Right lobe of liver (tissue), 4 donors: ENCODE measurements at regions not wholly inside any gene's neighbourhood (a gene's known extent, or its start where the extent isn't known, plus 50 kb on each side); places are given as distances from the start of the nearest gene placed in this dataset.

ENCODE experiments used
- POLR2A ChIP-seq: fragments of 450-650 bp; IDR thresholded peaks from one replicate; pipeline ENCODE4 v1.6.1; 2017; ENCODE audit warnings: antibody characterized with exemption, mild to moderate bottlenecking
- TF ChIP-seq, protein P1 (sequence below), 4 donors: fragments of 200-600 bp in 3 of 4; fragments of 450-650 bp in 1 of 4; IDR thresholded peaks; one replicate each; pipeline versions ENCODE4 v1.5.1 to v1.8.0; 2016 to 2022; ENCODE audit warnings: antibody characterized with exemption in 4 of 4, mild to moderate bottlenecking in 2 of 4
- donor health status: DM: no; HTN: no; CAD: no.
- donor health status: DM: no; HTN: no; CAD: no.
- donor health status: DM: no; HTN: yes; CAD: no.

- no peak for TF ChIP-seq POLR2A
- TF ChIP-seq, protein P1, sequence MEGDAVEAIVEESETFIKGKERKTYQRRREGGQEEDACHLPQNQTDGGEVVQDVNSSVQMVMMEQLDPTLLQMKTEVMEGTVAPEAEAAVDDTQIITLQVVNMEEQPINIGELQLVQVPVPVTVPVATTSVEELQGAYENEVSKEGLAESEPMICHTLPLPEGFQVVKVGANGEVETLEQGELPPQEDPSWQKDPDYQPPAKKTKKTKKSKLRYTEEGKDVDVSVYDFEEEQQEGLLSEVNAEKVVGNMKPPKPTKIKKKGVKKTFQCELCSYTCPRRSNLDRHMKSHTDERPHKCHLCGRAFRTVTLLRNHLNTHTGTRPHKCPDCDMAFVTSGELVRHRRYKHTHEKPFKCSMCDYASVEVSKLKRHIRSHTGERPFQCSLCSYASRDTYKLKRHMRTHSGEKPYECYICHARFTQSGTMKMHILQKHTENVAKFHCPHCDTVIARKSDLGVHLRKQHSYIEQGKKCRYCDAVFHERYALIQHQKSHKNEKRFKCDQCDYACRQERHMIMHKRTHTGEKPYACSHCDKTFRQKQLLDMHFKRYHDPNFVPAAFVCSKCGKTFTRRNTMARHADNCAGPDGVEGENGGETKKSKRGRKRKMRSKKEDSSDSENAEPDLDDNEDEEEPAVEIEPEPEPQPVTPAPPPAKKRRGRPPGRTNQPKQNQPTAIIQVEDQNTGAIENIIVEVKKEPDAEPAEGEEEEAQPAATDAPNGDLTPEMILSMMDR (IDR thresholded peaks at IDR 0.05) = no peak
These were observed 83.3 kb upstream of the SNRK start for GRCh38 chr3:43203022-43203421.
